H1 (cell line): ENCODE measurements at regions not wholly inside any gene's neighbourhood (a gene's known extent, or its start where the extent isn't known, plus 50 kb on each side); places are given as distances from the start of the nearest gene placed in this dataset.

Experiments used
- CTCF ChIA-PET: fragments of 300-600 bp; sonication (Branson Sonifier 250); formaldehyde crosslinking; loops from one replicate; lab custom pipeline; 2021; ENCODE audit not compliant: partially characterized antibody; lab: Charles Lee
- POLR2A ChIA-PET: fragments of 300-600 bp; sonication (Branson Sonifier 250); formaldehyde crosslinking; loops from one replicate; lab custom pipeline; 2021; ENCODE audit warnings: inconsistent platforms; ENCODE audit not compliant: partially characterized antibody; lab: Charles Lee
- DNase-seq, 2 experiments: peaks; one replicate each; pipeline versions ENCODE4 v3.0.0 to v3.0.0-alpha.2; 2010 to 2022; ENCODE audit warnings: low spot score in 2 of 2, low read depth in 1 of 2, mixed read lengths in 1 of 2
- FAIRE-seq: peaks from 2 replicates; lab custom pipeline; 2011; peaks lifted over from hg19 to GRCh38; lab: Jason Lieb, UNC
- H2AFZ ChIP-seq: 2 replicates; pipeline ENCODE4 v1.8.1; 2012; ENCODE audit warnings: low read length, inconsistent platforms
- H2AK5ac ChIP-seq: 2 replicates; pipeline ENCODE4 v1.6.1; 2013; ENCODE audit warnings: low read depth, low read length
- H2BK120ac ChIP-seq: replicated peaks from 2 replicates; pipeline ENCODE3; 2013; ENCODE audit warnings: low read depth, low read length, inconsistent platforms
- H2BK12ac ChIP-seq: 2 replicates; pipeline ENCODE4 v1.6.1; 2013; ENCODE audit warnings: low read depth, low read length
- H2BK15ac ChIP-seq: 2 replicates; pipeline ENCODE4 v1.6.1; 2013; ENCODE audit warnings: low read length
- H2BK20ac ChIP-seq: 2 replicates; pipeline ENCODE4 v1.6.1; 2013; ENCODE audit warnings: low read length
- H2BK5ac ChIP-seq: 2 replicates; pipeline ENCODE4 v1.6.1; 2013; ENCODE audit warnings: low read depth, low read length
- H3K14ac ChIP-seq: 2 replicates; pipeline ENCODE4 v1.6.1; 2013; ENCODE audit warnings: inconsistent platforms; ENCODE audit not compliant: insufficient read length
- H3K18ac ChIP-seq: 2 replicates; pipeline ENCODE4 v1.6.1; 2013; ENCODE audit warnings: low read length; ENCODE audit errors: extremely low read depth
- H3K23ac ChIP-seq: 2 replicates; pipeline ENCODE4 v1.6.1; 2013; ENCODE audit warnings: inconsistent platforms; ENCODE audit not compliant: insufficient read length
- H3K23me2 ChIP-seq: 2 replicates; pipeline ENCODE4 v1.6.1; 2013; ENCODE audit warnings: low read depth, low read length
- H3K27ac ChIP-seq: 2 replicates; pipeline ENCODE4 v1.6.1; 2011; ENCODE audit warnings: low read depth, low read length, inconsistent platforms
- H3K27me3 ChIP-seq, 4 experiments: replicated peaks in 1 of 4; 1 replicate in 1 of 4; 2 replicates in 3 of 4; pipeline versions ENCODE4 v1.6.1 to v1.8.1; 2011 to 2013; ENCODE audit warnings: low read length in 3 of 4, mild to moderate bottlenecking in 3 of 4, inconsistent platforms in 2 of 4, mixed read lengths in 2 of 4, moderate library complexity in 1 of 4; ENCODE audit not compliant: control insufficient read depth in 3 of 4, insufficient read depth in 3 of 4; ENCODE audit errors: extremely low read depth in 1 of 4
- H3K36me3 ChIP-seq, 4 experiments: 2 replicates each; pipeline versions ENCODE4 v1.6.1 to v1.8.1; 2011 to 2013; ENCODE audit warnings: mild to moderate bottlenecking in 4 of 4, low read length in 3 of 4, moderate library complexity in 2 of 4, control low read depth in 1 of 4, inconsistent platforms in 1 of 4; ENCODE audit not compliant: insufficient read depth in 4 of 4, control insufficient read depth in 2 of 4
- H3K4ac ChIP-seq: replicated peaks from 2 replicates; pipeline ENCODE3; 2013; ENCODE audit warnings: low read length, low read depth, mixed read lengths, inconsistent platforms; ENCODE audit not compliant: insufficient read length
- H3K4me1 ChIP-seq, 4 experiments: replicated peaks in 1 of 4; 1 replicate in 1 of 4; 2 replicates in 3 of 4; pipeline versions ENCODE4 v1.6.1 to v1.8.1; 2011 to 2013; ENCODE audit warnings: low read length in 3 of 4, inconsistent platforms in 2 of 4, mixed read lengths in 1 of 4; ENCODE audit not compliant: insufficient read depth in 4 of 4, control insufficient read depth in 3 of 4
- H3K4me2 ChIP-seq, 2 experiments: 2 replicates each; pipeline versions ENCODE4 v1.6.1 to v1.8.1; 2011 to 2013; ENCODE audit warnings: low read depth in 2 of 2, low read length in 2 of 2, control low read depth in 1 of 2, inconsistent platforms in 1 of 2, mild to moderate bottlenecking in 1 of 2; ENCODE audit not compliant: insufficient read depth in 1 of 2
- H3K4me3 ChIP-seq, 4 experiments: fragments of 200-600, 300-600 bp in 1 of 4; sonication (generic), shearing (Covaris generic), sonication (Bioruptor Twin) in 1 of 4; 2 replicates each; pipeline versions ENCODE4 v1.5.1 to v1.8.1; 2011 to 2016; ENCODE audit warnings: low read length in 4 of 4, low read depth in 3 of 4, control low read depth in 2 of 4, inconsistent platforms in 2 of 4, mild to moderate bottlenecking in 2 of 4, mixed read lengths in 1 of 4, moderate library complexity in 1 of 4; ENCODE audit not compliant: insufficient read depth in 2 of 4; ENCODE audit errors: extremely low read depth in 1 of 4
- H3K56ac ChIP-seq: replicated peaks from 2 replicates; pipeline ENCODE3; 2013; ENCODE audit warnings: low read depth, mild to moderate bottlenecking, mixed read lengths, low read length, inconsistent platforms; ENCODE audit not compliant: insufficient read length
- H3K79me1 ChIP-seq: 2 replicates; pipeline ENCODE4 v1.6.1; 2013; ENCODE audit warnings: low read depth, low read length, control low read depth
- H3K79me2 ChIP-seq, 2 experiments: 2 replicates each; pipeline versions ENCODE4 v1.6.1 to v1.8.1; 2012 to 2013; ENCODE audit warnings: low read length in 2 of 2, mild to moderate bottlenecking in 2 of 2, inconsistent platforms in 1 of 2; ENCODE audit not compliant: insufficient read depth in 2 of 2, control insufficient read depth in 1 of 2
- H3K9ac ChIP-seq, 4 experiments: replicated peaks in 1 of 4; 1 replicate in 1 of 4; 2 replicates in 3 of 4; pipeline versions ENCODE4 v1.6.1 to v1.8.1; 2011 to 2013; ENCODE audit warnings: low read depth in 3 of 4, low read length in 3 of 4, control low read depth in 2 of 4, mild to moderate bottlenecking in 2 of 4, moderate library complexity in 2 of 4, inconsistent platforms in 1 of 4; ENCODE audit errors: extremely low read depth in 1 of 4
- H3K9me3 ChIP-seq, 2 experiments: 2 replicates each; pipeline versions ENCODE4 v1.6.1 to v1.8.1; 2012 to 2013; ENCODE audit warnings: mild to moderate bottlenecking in 2 of 2, moderate library complexity in 2 of 2, control low read depth in 1 of 2, inconsistent platforms in 1 of 2, low read depth in 1 of 2, low read length in 1 of 2, mixed read lengths in 1 of 2; ENCODE audit not compliant: insufficient read depth in 2 of 2
- H4K20me1 ChIP-seq, 2 experiments: replicated peaks in 1 of 2; 2 replicates each; pipeline versions ENCODE3 to v1.8.1; 2011 to 2013; ENCODE audit warnings: inconsistent platforms in 2 of 2, low read length in 2 of 2, mild to moderate bottlenecking in 1 of 2; ENCODE audit not compliant: insufficient read depth in 2 of 2, control insufficient read depth in 1 of 2
- H4K5ac ChIP-seq: 2 replicates; pipeline ENCODE4 v1.6.1; 2013; ENCODE audit warnings: low read length, low read depth, mixed read lengths, inconsistent platforms; ENCODE audit not compliant: insufficient read length
- H4K8ac ChIP-seq: 2 replicates; pipeline ENCODE4 v1.8.0; 2013; ENCODE audit warnings: mild to moderate bottlenecking, moderate library complexity, low read length, inconsistent platforms; ENCODE audit not compliant: insufficient read depth; ENCODE audit errors: extremely low read depth
- H4K91ac ChIP-seq: replicated peaks from 2 replicates; pipeline ENCODE3; 2013; ENCODE audit warnings: low read length, mixed read lengths, inconsistent platforms; ENCODE audit not compliant: insufficient read length
- CREB1 ChIP-seq: IDR thresholded peaks from 2 replicates; pipeline ENCODE4 v1.6.1; 2012; ENCODE audit warnings: inconsistent platforms
- EZH2 ChIP-seq: fragments of 200-600 bp; sonication (generic); IDR thresholded peaks from 2 replicates; pipeline ENCODE4 v1.7.1; 2012; ENCODE audit warnings: low read depth, mild to moderate bottlenecking, moderate library complexity, low read length, inconsistent platforms; ENCODE audit not compliant: severe bottlenecking
- GABPA ChIP-seq: IDR thresholded peaks from 2 replicates; pipeline ENCODE4 v1.6.1; 2011; ENCODE audit warnings: mild to moderate bottlenecking, low read length, moderate library complexity, borderline replicate concordance; ENCODE audit not compliant: insufficient read depth
- JUND ChIP-seq: IDR thresholded peaks from 2 replicates; pipeline ENCODE4 v1.6.1; 2011; ENCODE audit warnings: mild to moderate bottlenecking, improper control_type of control experiment, low read length
- KDM4A ChIP-seq: IDR thresholded peaks from one replicate; pipeline ENCODE4 v1.7.1; 2012; ENCODE audit warnings: low read depth, mild to moderate bottlenecking, moderate library complexity, low read length, inconsistent platforms; ENCODE audit not compliant: severe bottlenecking
- RAD21 ChIP-seq, 2 experiments: IDR thresholded peaks in 1 of 2; conservative IDR thresholded peaks in 1 of 2; 2 replicates each; pipeline ENCODE4 v1.6.1; 2011; ENCODE audit warnings: low read depth in 2 of 2, low read length in 2 of 2, improper control_type of control experiment in 1 of 2, inconsistent platforms in 1 of 2, mild to moderate bottlenecking in 1 of 2, moderate library complexity in 1 of 2
- SIX5 ChIP-seq: IDR thresholded peaks from 2 replicates; pipeline ENCODE4 v1.6.1; 2011; ENCODE audit warnings: mild to moderate bottlenecking, low read depth, low read length
- SP1 ChIP-seq: IDR thresholded peaks from 2 replicates; pipeline ENCODE4 v1.6.1; 2011; ENCODE audit warnings: low read depth, low read length
- SP4 ChIP-seq: IDR thresholded peaks from 2 replicates; pipeline ENCODE4 v1.6.1; 2012; ENCODE audit warnings: low read length, inconsistent platforms
- TCF12 ChIP-seq: IDR thresholded peaks from 2 replicates; pipeline ENCODE4 v1.6.1; 2011; ENCODE audit warnings: low read depth, mild to moderate bottlenecking, low read length
- WGBS, 2 experiments: shearing (Covaris generic) in 1 of 2; methylation state at CpG; one replicate each; pipeline versions ENCODE4 v1.1.6 to v1.1.7; 2013 to 2015; ENCODE audit warnings: low lambda C conversion rate in 2 of 2, mixed read lengths in 2 of 2, inconsistent platforms in 1 of 2, low coverage in 1 of 2, missing lambda C conversion rate in 1 of 2; ENCODE audit not compliant: insufficient replicate concordance in 2 of 2, insufficient coverage in 1 of 2, insufficient read length in 1 of 2; ENCODE audit errors: extremely low coverage in 1 of 2, missing lambda C conversion rate in 1 of 2; 5-methylcytosine and 5-hydroxymethylcytosine counted together

GRCh38 chr1:212229654-212230053, 55.6 kb upstream of the PPP2R5A start:
- DNase-seq (no peak), FAIRE-seq (no peak)
- Histone ChIP-seq H4K91ac (no peak overlapping the region), H2BK120ac (no peak overlapping the region), H2AFZ (no peak overlapping the region), H3K4me2 (no peak overlapping the region), H3K18ac (no peak overlapping the region), H3K23ac (no peak overlapping the region), H3K9me3 (no peaks in the 10 kb centered on the region), H2AK5ac (no peak overlapping the region), H3K14ac (no peak overlapping the region), H3K9ac (no peak overlapping the region), H3K27ac (no peak overlapping the region), H3K56ac (no peak overlapping the region), H4K20me1 (no peaks in the 10 kb centered on the region), H3K4ac (no peak overlapping the region), H3K4me3 (no peak overlapping the region), H3K79me2 (no peaks in the 10 kb centered on the region), H2BK5ac (no peak overlapping the region), H3K27me3 (no peaks in the 10 kb centered on the region), H3K36me3 (no peaks in the 10 kb centered on the region), H4K8ac (no peak overlapping the region), H3K4me1 (0 out of 7 replicates have a peak, but pooled peaks cover 0 to 4% (median 0%) of the 10 kb centered on the region in 4 experiments), H2BK12ac (no peak overlapping the region), H2BK15ac (no peak overlapping the region), H4K5ac (no peak overlapping the region), H3K23me2 (no peaks in the 10 kb centered on the region), H3K79me1 (no peaks in the 10 kb centered on the region), H2BK20ac (no peak overlapping the region)
- ChIA-PET POLR2A (no interaction called here), CTCF (interaction anchor here (0.6 to 0.8 kb wide), 2 partner anchors 11 to 106 kb away, joined by 3 to 4 read pairs; no protein-coding TSS in a partner anchor)
- no peak for TF ChIP-seq SP4
- no peak for TF ChIP-seq EZH2
- TF ChIP-seq SP1, result no peak
- TF ChIP-seq TCF12, result no peak
- no peak for TF ChIP-seq SIX5
- TF ChIP-seq KDM4A, result no peak
- no peak for TF ChIP-seq JUND
- no peak for TF ChIP-seq GABPA
- TF ChIP-seq RAD21 (IDR thresholded peaks at IDR 0.05 in 1 of 2, conservative IDR thresholded peaks at IDR 0.05 in 1 of 2; ENCODE audit: low read depth in 2 of 2, low read length in 2 of 2), result no peak
- no peak for TF ChIP-seq CREB1
- WGBS, 2 experiments, result 85% methylated on average over 2 of the region's 2 CpGs; no CpG with 5 or more reads in 1 of the 2 experiments
